OCI-LY1 (cell line): ENCODE measurements at regions not wholly inside any gene's neighbourhood (a gene's known extent, or its start where the extent isn't known, plus 50 kb on each side); places are given as distances from the start of the nearest gene placed in this dataset.

Source experiments
- CTCF ChIP-seq: fragments of 200-600 bp; sonication (generic), shearing (Covaris generic); IDR thresholded peaks from 2 replicates; pipeline ENCODE4 v1.5.1; 2017; ENCODE audit warnings: mild to moderate bottlenecking, antibody characterized with exemption, low read length, moderate library complexity, mixed read lengths
- EZH2 ChIP-seq: fragments of 200-600 bp; sonication (generic), shearing (Covaris generic); IDR thresholded peaks from 2 replicates; pipeline ENCODE4 v1.8.0; 2017; ENCODE audit warnings: borderline replicate concordance, mixed run types, mild to moderate bottlenecking, antibody characterized with exemption, low read length, moderate library complexity, mixed read lengths

- no peak for TF ChIP-seq CTCF
- TF ChIP-seq EZH2, result no peak
Measured at GRCh38 chr20:40963505-40963845, 65.1 kb upstream of the TOP1 start.
